OCI-LY3 (cell line): ENCODE measurements at regions not wholly inside any gene's neighbourhood (a gene's known extent, or its start where the extent isn't known, plus 50 kb on each side); places are given as distances from the start of the nearest gene placed in this dataset.

Source experiments
- EZH2phosphoT487 ChIP-seq: fragments of 200-600 bp; shearing (Covaris generic); IDR thresholded peaks from 2 replicates; pipeline ENCODE4 v1.6.1; 2018; ENCODE audit warnings: antibody characterized with exemption, mixed run types, low read depth
- TF ChIP-seq, protein P1 (sequence below): fragments of 200-600, 300-600 bp; sonication (generic); IDR thresholded peaks from 2 replicates; pipeline ENCODE4 v1.5.1; 2014; ENCODE audit warnings: antibody characterized with exemption, low read length, low read depth

DNA sequence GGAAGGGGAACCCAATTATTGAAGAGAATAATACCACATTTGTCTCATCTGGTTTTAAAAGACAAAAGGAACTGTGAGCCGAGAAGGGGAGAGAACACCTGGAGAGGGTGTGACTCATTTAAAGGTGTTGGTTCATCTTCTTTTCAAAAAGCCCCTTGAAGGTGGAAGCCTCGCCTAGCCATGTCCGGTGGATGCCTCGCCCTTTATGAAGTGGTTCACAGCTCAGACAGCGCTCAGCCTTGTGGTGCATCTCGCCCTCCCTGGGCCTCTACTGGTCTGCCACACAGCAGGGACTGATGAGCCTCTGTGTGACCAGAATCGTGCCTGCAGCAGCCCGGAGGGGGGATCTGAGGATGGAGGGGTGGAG is 290.0 kb upstream of the CXCR4 start:
- TF ChIP-seq, protein P1, sequence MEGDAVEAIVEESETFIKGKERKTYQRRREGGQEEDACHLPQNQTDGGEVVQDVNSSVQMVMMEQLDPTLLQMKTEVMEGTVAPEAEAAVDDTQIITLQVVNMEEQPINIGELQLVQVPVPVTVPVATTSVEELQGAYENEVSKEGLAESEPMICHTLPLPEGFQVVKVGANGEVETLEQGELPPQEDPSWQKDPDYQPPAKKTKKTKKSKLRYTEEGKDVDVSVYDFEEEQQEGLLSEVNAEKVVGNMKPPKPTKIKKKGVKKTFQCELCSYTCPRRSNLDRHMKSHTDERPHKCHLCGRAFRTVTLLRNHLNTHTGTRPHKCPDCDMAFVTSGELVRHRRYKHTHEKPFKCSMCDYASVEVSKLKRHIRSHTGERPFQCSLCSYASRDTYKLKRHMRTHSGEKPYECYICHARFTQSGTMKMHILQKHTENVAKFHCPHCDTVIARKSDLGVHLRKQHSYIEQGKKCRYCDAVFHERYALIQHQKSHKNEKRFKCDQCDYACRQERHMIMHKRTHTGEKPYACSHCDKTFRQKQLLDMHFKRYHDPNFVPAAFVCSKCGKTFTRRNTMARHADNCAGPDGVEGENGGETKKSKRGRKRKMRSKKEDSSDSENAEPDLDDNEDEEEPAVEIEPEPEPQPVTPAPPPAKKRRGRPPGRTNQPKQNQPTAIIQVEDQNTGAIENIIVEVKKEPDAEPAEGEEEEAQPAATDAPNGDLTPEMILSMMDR: no peak
- no peak for TF ChIP-seq EZH2phosphoT487
